ENCODE measurements at regions not wholly inside any gene's neighbourhood (a gene's known extent, or its start where the extent isn't known, plus 50 kb on each side); places are given as distances from the start of the nearest gene placed in this dataset.

DNA sequence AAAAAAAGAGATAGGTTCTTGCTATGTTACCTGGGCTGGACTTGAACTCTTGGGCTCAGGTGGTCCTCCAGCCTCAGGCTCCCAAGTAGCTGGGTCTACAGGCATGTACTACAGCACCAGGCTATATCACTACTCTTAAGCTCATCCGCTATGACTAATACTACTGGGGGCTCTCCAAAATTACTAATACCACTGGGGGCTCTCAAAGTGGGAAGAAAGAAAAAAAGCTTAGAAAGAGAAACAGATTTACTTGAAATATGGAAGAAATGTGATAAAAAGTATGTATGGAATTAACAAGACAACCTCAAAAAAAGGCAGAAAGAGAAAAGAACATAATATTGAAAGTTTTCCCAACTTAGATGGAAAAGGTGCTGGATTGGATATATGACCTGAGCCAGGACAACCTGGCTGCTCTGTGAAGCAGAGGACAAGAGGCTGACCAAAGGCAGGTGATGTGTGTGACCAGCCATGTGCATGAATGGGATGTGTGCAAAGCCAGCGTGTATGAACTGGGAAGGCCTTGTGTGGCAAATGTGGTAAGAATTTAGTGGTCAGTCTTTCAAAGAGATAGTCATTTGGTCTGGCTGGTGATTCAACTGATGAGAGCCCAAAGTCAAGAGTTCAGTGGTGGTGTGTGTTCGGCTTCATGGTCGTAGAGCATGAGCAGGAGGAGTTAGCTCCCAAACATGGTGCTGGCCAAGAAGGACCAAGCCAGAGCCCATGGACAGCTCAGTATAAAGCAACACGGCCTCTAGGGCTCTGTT is 232.4 kb upstream of the KLF14 start:
- dilution Hi-C loops (cut with MboI; ENCODE audit: extremely low pct_ligation_motif_present, low sequenced_read_pairs): no loop called here
- BruUV-seq (replicated peaks): no TSS peak
- no peak overlapping the region for H2AFZ ChIP-seq (ENCODE audit: low read depth, low read length)
- H3K9ac ChIP-seq (replicated peaks; ENCODE audit: extremely low read depth, insufficient read depth, low read length): no peak overlapping the region
- no peak for FAIRE-seq
- H3K4me2 ChIP-seq (ENCODE audit: insufficient read depth, low read length): no peak overlapping the region
- TF ChIP-seq, protein P1, sequence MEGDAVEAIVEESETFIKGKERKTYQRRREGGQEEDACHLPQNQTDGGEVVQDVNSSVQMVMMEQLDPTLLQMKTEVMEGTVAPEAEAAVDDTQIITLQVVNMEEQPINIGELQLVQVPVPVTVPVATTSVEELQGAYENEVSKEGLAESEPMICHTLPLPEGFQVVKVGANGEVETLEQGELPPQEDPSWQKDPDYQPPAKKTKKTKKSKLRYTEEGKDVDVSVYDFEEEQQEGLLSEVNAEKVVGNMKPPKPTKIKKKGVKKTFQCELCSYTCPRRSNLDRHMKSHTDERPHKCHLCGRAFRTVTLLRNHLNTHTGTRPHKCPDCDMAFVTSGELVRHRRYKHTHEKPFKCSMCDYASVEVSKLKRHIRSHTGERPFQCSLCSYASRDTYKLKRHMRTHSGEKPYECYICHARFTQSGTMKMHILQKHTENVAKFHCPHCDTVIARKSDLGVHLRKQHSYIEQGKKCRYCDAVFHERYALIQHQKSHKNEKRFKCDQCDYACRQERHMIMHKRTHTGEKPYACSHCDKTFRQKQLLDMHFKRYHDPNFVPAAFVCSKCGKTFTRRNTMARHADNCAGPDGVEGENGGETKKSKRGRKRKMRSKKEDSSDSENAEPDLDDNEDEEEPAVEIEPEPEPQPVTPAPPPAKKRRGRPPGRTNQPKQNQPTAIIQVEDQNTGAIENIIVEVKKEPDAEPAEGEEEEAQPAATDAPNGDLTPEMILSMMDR (IDR thresholded peaks at IDR 0.05; ENCODE audit: extremely low read depth in 1 of 2, insufficient read depth in 1 of 2, low read depth in 1 of 2, low read length in 2 of 2): no peak
- no peak for TF ChIP-seq JUN (IDR thresholded peaks at IDR 0.05; ENCODE audit: borderline replicate concordance, insufficient read depth, insufficient read length, low read depth)
- no peak for TF ChIP-seq FOS (IDR thresholded peaks at IDR 0.05; ENCODE audit: borderline replicate concordance, insufficient read depth, low read length)
- TF ChIP-seq MYC (IDR thresholded peaks at IDR 0.05; ENCODE audit: low read depth, low read length): no peak
- no peak for TF ChIP-seq POLR2A (IDR thresholded peaks at IDR 0.05; ENCODE audit: low read depth, low read length)
- no peak for TF ChIP-seq POLR2AphosphoS5 (IDR thresholded peaks at IDR 0.05; ENCODE audit: insufficient read depth, low read depth, low read length)
- TF ChIP-seq GATA2 (IDR thresholded peaks at IDR 0.05; ENCODE audit: insufficient read depth, insufficient read length, low read depth, low read length): no peak
- TF ChIP-seq, protein P2, sequence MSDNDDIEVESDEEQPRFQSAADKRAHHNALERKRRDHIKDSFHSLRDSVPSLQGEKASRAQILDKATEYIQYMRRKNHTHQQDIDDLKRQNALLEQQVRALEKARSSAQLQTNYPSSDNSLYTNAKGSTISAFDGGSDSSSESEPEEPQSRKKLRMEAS (IDR thresholded peaks at IDR 0.05; ENCODE audit: insufficient read depth, insufficient read length): no peak
- no peak for TF ChIP-seq EZH2 (IDR thresholded peaks at IDR 0.05; ENCODE audit: borderline replicate concordance, low read depth, low read length, severe bottlenecking)
- no peaks in the 10 kb centered on the region for H3K79me2 ChIP-seq (ENCODE audit: control insufficient read depth, insufficient read depth, low read length)
- H3K4me1 ChIP-seq (ENCODE audit: control insufficient read depth, extremely low read depth, insufficient read depth, low read length): peaks cover 5% of the 10 kb centered on the region
- ChIA-PET CTCF (interaction anchor here (0.7 to 1.1 kb wide), 4 partner anchors 9 to 71 kb away, joined by 3 to 4 read pairs (median 4); no protein-coding TSS in a partner anchor), POLR2A (no interaction called here)
- no peaks in the 10 kb centered on the region for H3K27me3 ChIP-seq (ENCODE audit: control insufficient read depth in 2 of 2, insufficient read depth in 2 of 2, low read length in 2 of 2)
- no peaks in the 10 kb centered on the region for H3K9me3 ChIP-seq (replicated peaks; ENCODE audit: control insufficient read depth, insufficient read depth, low read length)
- intact Hi-C loops (cut with micrococcal nuclease): no loop called here
- H3K27ac ChIP-seq (ENCODE audit: insufficient read depth, low read depth, low read length): no peak overlapping the region
- DNase-seq (ENCODE audit: low read depth, low spot score): no peak
- no peaks in the 10 kb centered on the region for H3K9me1 ChIP-seq (replicated peaks; ENCODE audit: control insufficient read depth, extremely low read depth, insufficient read depth, low read length)
- no peaks in the 10 kb centered on the region for H4K20me1 ChIP-seq (replicated peaks; ENCODE audit: control insufficient read depth, extremely low read depth, insufficient read depth, low read length)
- H3K36me3 ChIP-seq (ENCODE audit: control insufficient read depth in 2 of 2, extremely low read depth in 1 of 2, insufficient read depth in 2 of 2, low read length in 2 of 2): peaks cover 0 to 2% of the 10 kb centered on the region in 2 experiments
- H3K4me3 ChIP-seq (replicated peaks in 1 of 3; ENCODE audit: insufficient read depth in 1 of 3, low read depth in 1 of 3, low read length in 3 of 3): no peak overlapping the region
